Body of pancreas (tissue), 4 donors: ENCODE measurements at regions not wholly inside any gene's neighbourhood (a gene's known extent, or its start where the extent isn't known, plus 50 kb on each side); places are given as distances from the start of the nearest gene placed in this dataset.

ENCODE experiments used
- ATAC-seq: fragments of 150-250 bp; one replicate; pipeline ENCODE4 v1.9.1; 2016
- DNase-seq, 4 donors: peaks; one replicate each; pipeline ENCODE4 v3.0.0-alpha.2; 2019
- H3K27ac ChIP-seq, 4 donors: fragments of 200-600 bp; sonication (generic); 1 replicate in 3 of 4; 2 replicates in 1 of 4; pipeline versions ENCODE4 v1.5.1 to v1.6.1; 2016 to 2019; ENCODE audit warnings: mild to moderate bottlenecking in 1 of 4, mixed read lengths in 1 of 4, moderate library complexity in 1 of 4
- H3K27me3 ChIP-seq, 2 donors: fragments of 200-600 bp; sonication (generic); one replicate each; pipeline ENCODE4 v1.6.0; 2016; ENCODE audit warnings: mild to moderate bottlenecking in 1 of 2
- H3K36me3 ChIP-seq, 2 donors: fragments of 200-600 bp; sonication (generic); replicated peaks in 1 of 2; 2 replicates each; pipeline ENCODE4 v1.5.1; 2016; ENCODE audit warnings: low read depth in 2 of 2; ENCODE audit not compliant: insufficient read depth in 1 of 2
- H3K4me1 ChIP-seq: fragments of 200-600 bp; sonication (generic); one replicate; pipeline ENCODE4 v1.6.0; 2016
- H3K4me3 ChIP-seq, 2 donors: fragments of 200-600 bp; sonication (generic); 1 replicate in 1 of 2; 2 replicates in 1 of 2; pipeline ENCODE4 v1.5.1; 2016 to 2019
- H3K9me3 ChIP-seq, 3 donors: fragments of 200-600 bp; sonication (generic); 1 replicate in 2 of 3; 2 replicates in 1 of 3; pipeline ENCODE4 v1.5.1; 2016
- CTCF ChIP-seq, 7 experiments: fragments of 450-650 bp in 4 of 7; fragments of 200-600 bp in 3 of 7; sonication (generic) in 3 of 7; IDR thresholded peaks; one replicate each; pipeline ENCODE4 v1.5.1; 2016 to 2019; ENCODE audit warnings: antibody characterized with exemption in 7 of 7
- POLR2A ChIP-seq, 3 donors: fragments of 450-650 bp; IDR thresholded peaks; one replicate each; pipeline ENCODE4 v1.6.1; 2016; ENCODE audit warnings: antibody characterized with exemption in 3 of 3, mild to moderate bottlenecking in 2 of 3
- WGBS, 2 donors: methylation state at CpG; one replicate each; pipeline ENCODE4 v1.1.5; 2017; 5-methylcytosine and 5-hydroxymethylcytosine counted together
- intact Hi-C: fragments of 100-400 bp; cut with DNase I; formaldehyde crosslinking; loops from one replicate; pipeline ENCODE4 v1.15.1; 2023

GRCh38 chr7:17037356-17037755 lies 155.6 kb upstream of the AGR3 start:
- Histone ChIP-seq H3K9me3 (no peaks in the 10 kb centered on the region), H3K4me3 (no peak overlapping the region), H3K27ac (no peak overlapping the region), H3K4me1 (peaks cover 26% of the 10 kb centered on the region), H3K27me3 (no peaks in the 10 kb centered on the region), H3K36me3 (no peaks in the 10 kb centered on the region)
- WGBS, 2 donors = 83 to 94% methylated on average over 3 of the region's 3 CpGs
- intact Hi-C loops = no loop called here
- no peak for DNase-seq
- TF ChIP-seq CTCF (IDR thresholded peaks at IDR 0.05) (no peak), POLR2A (IDR thresholded peaks at IDR 0.05) (no peak)
- no peak for ATAC-seq

GRCh38 chr7:17038160-17038782 lies 156.5 kb upstream of the AGR3 start:
- Histone ChIP-seq H3K9me3 (no peaks in the 10 kb centered on the region), H3K4me3 (no peak overlapping the region), H3K4me1 (peaks cover 26% of the 10 kb centered on the region), H3K36me3 (no peaks in the 10 kb centered on the region), H3K27me3 (no peaks in the 10 kb centered on the region), H3K27ac (no peak overlapping the region)
- WGBS, 2 donors = 58 to 76% methylated on average over 3 of the region's 3 CpGs
- intact Hi-C loops = no loop called here
- TF ChIP-seq CTCF (IDR thresholded peaks at IDR 0.05) (no peak), POLR2A (IDR thresholded peaks at IDR 0.05) (no peak)
- no peak for DNase-seq
- ATAC-seq = no peak

- H3K27ac ChIP-seq = no peak overlapping the region
- no peak for TF ChIP-seq POLR2A (IDR thresholded peaks at IDR 0.05)
- TF ChIP-seq CTCF (IDR thresholded peaks at IDR 0.05) = no peak
- 27 to 41% methylated on average over 2 of the region's 2 CpGs for WGBS, 2 donors
- DNase-seq = no peak
- no peaks in the 10 kb centered on the region for H3K36me3 ChIP-seq
- no peaks in the 10 kb centered on the region for H3K9me3 ChIP-seq
- no peak overlapping the region for H3K4me3 ChIP-seq
- H3K27me3 ChIP-seq = no peaks in the 10 kb centered on the region
- intact Hi-C loops = no loop called here
- H3K4me1 ChIP-seq = peaks cover 26% of the 10 kb centered on the region
- ATAC-seq = no peak
These were observed 157.0 kb upstream of the AGR3 start for GRCh38 chr7:17038783-17039170.

- H3K4me1 ChIP-seq = peaks cover 26% of the 10 kb centered on the region
These were observed 157.6 kb upstream of the AGR3 start for GRCh38 chr7:17039372-17039771.

More at GRCh38 chr7:17039372-17039771, 157.6 kb upstream of the AGR3 start:
- Histone ChIP-seq H3K27me3 (no peaks in the 10 kb centered on the region), H3K9me3 (no peaks in the 10 kb centered on the region), H3K36me3 (no peaks in the 10 kb centered on the region), H3K27ac (no peak overlapping the region), H3K4me3 (no peak overlapping the region)
- no peak for TF ChIP-seq POLR2A (IDR thresholded peaks at IDR 0.05)
- TF ChIP-seq CTCF (IDR thresholded peaks at IDR 0.05) = no peak
- ATAC-seq (no peak), DNase-seq (no peak)
- WGBS, 2 donors = 93% methylated on average over 2 of the region's 2 CpGs
- intact Hi-C loops = no loop called here
